Right lobe of liver (tissue), 4 donors: ENCODE measurements at regions not wholly inside any gene's neighbourhood (a gene's known extent, or its start where the extent isn't known, plus 50 kb on each side); places are given as distances from the start of the nearest gene placed in this dataset.

ENCODE experiments used
- CTCF ChIP-seq, 4 donors: fragments of 200-600 bp in 3 of 4; fragments of 450-650 bp in 1 of 4; IDR thresholded peaks; one replicate each; pipeline versions ENCODE4 v1.5.1 to v1.8.0; 2016 to 2022; ENCODE audit warnings: antibody characterized with exemption in 4 of 4, mild to moderate bottlenecking in 2 of 4
- POLR2A ChIP-seq: fragments of 450-650 bp; IDR thresholded peaks from one replicate; pipeline ENCODE4 v1.6.1; 2017; ENCODE audit warnings: antibody characterized with exemption, mild to moderate bottlenecking
- donor health status: DM: no; HTN: no; CAD: no.
- donor health status: DM: no; HTN: no; CAD: no.
- donor health status: DM: no; HTN: yes; CAD: no.

- no peak for TF ChIP-seq CTCF (IDR thresholded peaks at IDR 0.05)
- no peak for TF ChIP-seq POLR2A
Observed at GRCh38 chr6:133170602-133171001, 70.6 kb upstream of the EYA4 start.
